WERI-Rb-1 (cell line): ENCODE measurements at regions not wholly inside any gene's neighbourhood (a gene's known extent, or its start where the extent isn't known, plus 50 kb on each side); places are given as distances from the start of the nearest gene placed in this dataset.

ENCODE experiments used
- DNase-seq: peaks from one replicate; pipeline ENCODE4 v3.0.0-alpha.2; 2020
- H3K27ac ChIP-seq: fragments of 250-450 bp; sonication (Bioruptor Pico); 2 replicates; pipeline ENCODE4 v1.5.1; 2020; ENCODE audit warnings: mild to moderate bottlenecking, moderate library complexity
- H3K27me3 ChIP-seq: fragments of 250-450 bp; sonication (Bioruptor Pico); 2 replicates; pipeline ENCODE4 v1.5.1; 2021; ENCODE audit warnings: mild to moderate bottlenecking, low read depth, moderate library complexity; ENCODE audit not compliant: insufficient read depth, severe bottlenecking
- H3K36me3 ChIP-seq: fragments of 250-450 bp; sonication (Bioruptor Pico); 2 replicates; pipeline ENCODE4 v1.5.1; 2020; ENCODE audit warnings: mild to moderate bottlenecking, moderate library complexity
- H3K4me3 ChIP-seq: 2 replicates; pipeline ENCODE4 v1.5.1; 2011; ENCODE audit warnings: low read depth, mild to moderate bottlenecking, control low read depth, low read length
- H3K9me3 ChIP-seq: fragments of 250-450 bp; sonication (Bioruptor Pico); 2 replicates; pipeline ENCODE4 v1.5.1; 2021; ENCODE audit warnings: mild to moderate bottlenecking, moderate library complexity; ENCODE audit not compliant: severe bottlenecking
- CTCF ChIP-seq: IDR thresholded peaks from 2 replicates; pipeline ENCODE4 v1.5.1; 2011; ENCODE audit warnings: low read depth, mild to moderate bottlenecking, control low read depth, inconsistent platforms, low read length

GRCh38 chr5:36363744-36364143, 62.0 kb upstream of the RANBP3L start:
- no peaks in the 10 kb centered on the region for H3K36me3 ChIP-seq
- no peak overlapping the region for H3K4me3 ChIP-seq
- TF ChIP-seq CTCF, result no peak
- no peaks in the 10 kb centered on the region for H3K27me3 ChIP-seq
- no peaks in the 10 kb centered on the region for H3K9me3 ChIP-seq
- H3K27ac ChIP-seq, result no peak overlapping the region
- DNase-seq, result no peak

- H3K36me3 ChIP-seq, result no peaks in the 10 kb centered on the region
- TF ChIP-seq CTCF, result no peak
- H3K9me3 ChIP-seq, result no peaks in the 10 kb centered on the region
- no peaks in the 10 kb centered on the region for H3K27me3 ChIP-seq
- H3K4me3 ChIP-seq, result no peak overlapping the region
- no peak overlapping the region for H3K27ac ChIP-seq
- no peak for DNase-seq
These were observed 62.8 kb upstream of the RANBP3L start for GRCh38 chr5:36364473-36364872.

- no peak for TF ChIP-seq CTCF
- no peaks in the 10 kb centered on the region for H3K27me3 ChIP-seq
- H3K36me3 ChIP-seq, result no peaks in the 10 kb centered on the region
- no peak overlapping the region for H3K4me3 ChIP-seq
- no peaks in the 10 kb centered on the region for H3K9me3 ChIP-seq
- no peak overlapping the region for H3K27ac ChIP-seq
- no peak for DNase-seq
These were observed 64.2 kb upstream of the RANBP3L start for GRCh38 chr5:36365896-36366295.

- Histone ChIP-seq H3K4me3 (no peak overlapping the region), H3K27me3 (no peaks in the 10 kb centered on the region), H3K27ac (no peak overlapping the region), H3K9me3 (no peaks in the 10 kb centered on the region), H3K36me3 (no peaks in the 10 kb centered on the region)
- TF ChIP-seq CTCF, result no peak
- DNase-seq, result no peak
These were observed 65.2 kb upstream of the RANBP3L start for GRCh38 chr5:36366883-36367282.

- Histone ChIP-seq H3K4me3 (no peak overlapping the region), H3K9me3 (no peaks in the 10 kb centered on the region), H3K27ac (no peak overlapping the region), H3K27me3 (no peaks in the 10 kb centered on the region), H3K36me3 (no peaks in the 10 kb centered on the region)
- no peak for DNase-seq
- no peak for TF ChIP-seq CTCF
These were observed 65.8 kb upstream of the RANBP3L start for GRCh38 chr5:36367524-36367923.

GRCh38 chr5:36369219-36369690, 67.6 kb upstream of the RANBP3L start:
- no peak for DNase-seq
- Histone ChIP-seq H3K27me3 (no peaks in the 10 kb centered on the region), H3K27ac (no peak overlapping the region), H3K4me3 (no peak overlapping the region), H3K36me3 (no peaks in the 10 kb centered on the region), H3K9me3 (no peaks in the 10 kb centered on the region)
- TF ChIP-seq CTCF, result no peak
